Activated CD8-positive, alpha-beta T cell treated with anti-CD3 and anti-CD28 coated beads for 36 hours (primary cell): ENCODE measurements at regions not wholly inside any gene's neighbourhood (a gene's known extent, or its start where the extent isn't known, plus 50 kb on each side); places are given as distances from the start of the nearest gene placed in this dataset.

ENCODE experiments used
- ATAC-seq: fragments of 200-7000 bp; cut with Tn5 transposase; one replicate; pipeline ENCODE4 v1.10.0; 2021; ENCODE audit warnings: mild to moderate bottlenecking, moderate library complexity
- CTCF ChIA-PET: fragments of 350-600 bp; sonication (Branson Sonifier 250); formaldehyde crosslinking; loops from one replicate; lab custom pipeline; 2021; ENCODE audit warnings: antibody characterized with exemption; lab: Charles Lee
- POLR2A ChIA-PET: fragments of 350-600 bp; sonication (Branson Sonifier 250); formaldehyde crosslinking; loops from one replicate; lab custom pipeline; 2021; ENCODE audit warnings: antibody characterized with exemption; lab: Charles Lee
- DNase-seq: peaks from one replicate; pipeline ENCODE4 v3.0.0-alpha.2; 2020
- H3K27ac Mint-ChIP-seq: one replicate; pipeline ENCODE4 v1.8.0; 2021; ENCODE audit warnings: mild to moderate bottlenecking, mixed read lengths
- H3K27me3 Mint-ChIP-seq: one replicate; pipeline ENCODE4 v1.8.0; 2021; ENCODE audit warnings: mixed read lengths
- H3K36me3 Mint-ChIP-seq: one replicate; pipeline ENCODE4 v1.8.0; 2021; ENCODE audit warnings: low read depth, mixed read lengths
- H3K4me1 Mint-ChIP-seq: one replicate; pipeline ENCODE4 v1.8.0; 2021; ENCODE audit warnings: low read depth, mixed read lengths
- H3K4me3 Mint-ChIP-seq: one replicate; pipeline ENCODE4 v1.8.0; 2021; ENCODE audit warnings: mild to moderate bottlenecking, moderate library complexity, mixed read lengths
- H3K9me3 Mint-ChIP-seq: one replicate; pipeline ENCODE4 v1.8.0; 2021; ENCODE audit warnings: mixed read lengths
- intact Hi-C: fragments of 100-400 bp; cut with micrococcal nuclease; formaldehyde crosslinking; loops from one replicate; pipeline ENCODE4 v1.10.0; 2022
- TF ChIP-seq, protein P1 (sequence below): fragments of 200-600 bp; IDR thresholded peaks from one replicate; pipeline ENCODE4 v1.8.0; 2022; ENCODE audit warnings: antibody characterized with exemption, mild to moderate bottlenecking

DNA sequence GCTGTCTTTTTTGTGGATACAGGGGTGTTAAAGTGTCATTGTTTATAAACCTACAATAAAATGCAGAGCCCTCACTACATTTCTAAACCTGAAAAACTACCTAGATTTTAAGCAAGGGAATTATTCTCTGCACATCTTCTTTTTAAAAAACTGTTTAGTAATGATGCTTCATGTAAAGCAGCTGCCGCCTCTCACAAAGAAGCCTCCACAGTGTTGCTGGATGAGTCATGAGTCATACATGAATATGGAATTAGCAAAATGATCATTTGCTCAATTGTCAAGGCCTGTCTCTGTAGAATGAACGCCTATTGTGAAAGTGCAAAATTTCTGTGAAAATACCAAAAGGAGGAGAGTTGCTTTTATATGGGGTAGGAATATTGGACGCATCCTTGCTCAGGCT, 259.5 kb upstream of the CHRM3 start:
- H3K27me3 Mint-ChIP-seq = no peaks in the 10 kb centered on the region
- TF ChIP-seq, protein P1, sequence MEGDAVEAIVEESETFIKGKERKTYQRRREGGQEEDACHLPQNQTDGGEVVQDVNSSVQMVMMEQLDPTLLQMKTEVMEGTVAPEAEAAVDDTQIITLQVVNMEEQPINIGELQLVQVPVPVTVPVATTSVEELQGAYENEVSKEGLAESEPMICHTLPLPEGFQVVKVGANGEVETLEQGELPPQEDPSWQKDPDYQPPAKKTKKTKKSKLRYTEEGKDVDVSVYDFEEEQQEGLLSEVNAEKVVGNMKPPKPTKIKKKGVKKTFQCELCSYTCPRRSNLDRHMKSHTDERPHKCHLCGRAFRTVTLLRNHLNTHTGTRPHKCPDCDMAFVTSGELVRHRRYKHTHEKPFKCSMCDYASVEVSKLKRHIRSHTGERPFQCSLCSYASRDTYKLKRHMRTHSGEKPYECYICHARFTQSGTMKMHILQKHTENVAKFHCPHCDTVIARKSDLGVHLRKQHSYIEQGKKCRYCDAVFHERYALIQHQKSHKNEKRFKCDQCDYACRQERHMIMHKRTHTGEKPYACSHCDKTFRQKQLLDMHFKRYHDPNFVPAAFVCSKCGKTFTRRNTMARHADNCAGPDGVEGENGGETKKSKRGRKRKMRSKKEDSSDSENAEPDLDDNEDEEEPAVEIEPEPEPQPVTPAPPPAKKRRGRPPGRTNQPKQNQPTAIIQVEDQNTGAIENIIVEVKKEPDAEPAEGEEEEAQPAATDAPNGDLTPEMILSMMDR = no peak
- DNase-seq (no peak), ATAC-seq (no peak)
- intact Hi-C loops = no loop called here
- POLR2A ChIA-PET = no interaction called here
- no peaks in the 10 kb centered on the region for H3K4me1 Mint-ChIP-seq
- no peak overlapping the region for H3K27ac Mint-ChIP-seq
- CTCF ChIA-PET = no interaction called here
- H3K9me3 Mint-ChIP-seq = no peaks in the 10 kb centered on the region
- no peak overlapping the region for H3K4me3 Mint-ChIP-seq
- H3K36me3 Mint-ChIP-seq = no peaks in the 10 kb centered on the region

DNA sequence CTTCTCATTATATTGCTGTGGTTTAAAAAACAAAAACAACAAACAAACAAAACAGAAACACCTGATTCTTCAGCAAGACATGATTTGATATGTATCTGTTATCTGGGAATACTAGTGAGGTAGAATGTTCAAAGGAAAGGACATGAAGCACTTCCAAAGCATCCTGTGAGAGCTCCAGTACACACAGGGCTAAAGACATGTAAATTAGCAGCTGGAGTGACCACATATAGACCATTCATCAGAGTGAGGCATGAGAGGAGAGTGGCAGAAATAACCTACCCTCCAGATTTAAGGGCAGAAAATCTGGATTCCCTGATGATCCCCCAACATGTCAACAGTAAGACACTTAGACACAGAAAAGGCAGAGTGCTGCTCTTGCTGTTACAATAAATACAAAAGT, 260.5 kb upstream of the CHRM3 start:
- no peaks in the 10 kb centered on the region for H3K36me3 Mint-ChIP-seq
- POLR2A ChIA-PET = no interaction called here
- DNase-seq = no peak
- no peak for ATAC-seq
- intact Hi-C loops = no loop called here
- TF ChIP-seq, protein P1 = no peak
- no peaks in the 10 kb centered on the region for H3K27me3 Mint-ChIP-seq
- no peaks in the 10 kb centered on the region for H3K4me1 Mint-ChIP-seq
- H3K27ac Mint-ChIP-seq = no peak overlapping the region
- no peak overlapping the region for H3K4me3 Mint-ChIP-seq
- H3K9me3 Mint-ChIP-seq = no peaks in the 10 kb centered on the region
- CTCF ChIA-PET = no interaction called here

DNA sequence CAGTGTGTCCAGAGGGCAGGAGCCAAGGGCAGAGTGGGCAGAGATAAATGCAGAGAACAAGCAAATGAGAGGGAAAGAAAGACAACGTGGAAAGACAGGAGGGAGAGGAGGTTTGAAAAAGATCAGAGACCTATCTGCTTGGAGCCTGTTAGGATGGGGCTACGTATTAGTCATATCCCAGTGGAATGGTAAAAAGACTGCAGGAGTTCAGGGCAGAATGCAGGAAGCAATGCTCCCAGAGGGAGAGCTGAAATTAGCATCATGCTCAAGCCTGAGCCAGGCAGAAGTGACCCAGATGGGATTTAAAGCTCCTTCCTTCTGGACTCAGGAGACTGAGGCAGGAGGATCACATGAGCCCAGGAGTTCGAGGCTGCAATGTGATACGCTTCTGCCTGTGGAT, 261.3 kb upstream of the CHRM3 start:
- H3K9me3 Mint-ChIP-seq = no peaks in the 10 kb centered on the region
- H3K36me3 Mint-ChIP-seq = no peaks in the 10 kb centered on the region
- H3K4me3 Mint-ChIP-seq = no peak overlapping the region
- H3K4me1 Mint-ChIP-seq = no peaks in the 10 kb centered on the region
- intact Hi-C loops = no loop called here
- no peak overlapping the region for H3K27ac Mint-ChIP-seq
- H3K27me3 Mint-ChIP-seq = no peaks in the 10 kb centered on the region
- ChIA-PET POLR2A (no interaction called here), CTCF (no interaction called here)
- ATAC-seq = no peak
- no peak for DNase-seq
- TF ChIP-seq, protein P1 = no peak

DNA sequence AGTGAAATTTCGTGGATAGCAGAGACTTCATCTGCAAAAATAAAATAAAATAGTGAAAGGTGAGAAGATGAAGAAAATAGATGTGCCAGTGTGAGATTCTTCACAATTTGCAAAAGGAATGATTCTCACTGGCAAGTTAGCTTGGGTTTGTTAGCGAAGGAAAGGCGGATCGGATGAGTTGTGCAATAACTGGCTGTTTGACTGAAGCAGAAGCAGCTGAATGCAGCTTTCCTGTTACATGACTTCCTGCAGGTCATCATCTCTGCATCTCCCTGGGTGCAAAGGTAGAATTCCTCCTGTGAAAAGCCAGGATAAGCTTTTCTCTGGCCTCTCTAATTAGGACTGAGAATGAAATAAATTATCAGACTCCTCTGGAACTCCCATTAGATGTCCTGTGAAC, 263.1 kb upstream of the CHRM3 start:
- Mint-ChIP-seq H3K36me3 (no peaks in the 10 kb centered on the region), H3K9me3 (no peaks in the 10 kb centered on the region), H3K4me1 (no peaks in the 10 kb centered on the region), H3K27ac (no peak overlapping the region), H3K27me3 (no peaks in the 10 kb centered on the region), H3K4me3 (no peak overlapping the region)
- DNase-seq (no peak), ATAC-seq (no peak)
- TF ChIP-seq, protein P1 = no peak
- intact Hi-C loops = no loop called here
- ChIA-PET POLR2A (no interaction called here), CTCF (no interaction called here)

DNA sequence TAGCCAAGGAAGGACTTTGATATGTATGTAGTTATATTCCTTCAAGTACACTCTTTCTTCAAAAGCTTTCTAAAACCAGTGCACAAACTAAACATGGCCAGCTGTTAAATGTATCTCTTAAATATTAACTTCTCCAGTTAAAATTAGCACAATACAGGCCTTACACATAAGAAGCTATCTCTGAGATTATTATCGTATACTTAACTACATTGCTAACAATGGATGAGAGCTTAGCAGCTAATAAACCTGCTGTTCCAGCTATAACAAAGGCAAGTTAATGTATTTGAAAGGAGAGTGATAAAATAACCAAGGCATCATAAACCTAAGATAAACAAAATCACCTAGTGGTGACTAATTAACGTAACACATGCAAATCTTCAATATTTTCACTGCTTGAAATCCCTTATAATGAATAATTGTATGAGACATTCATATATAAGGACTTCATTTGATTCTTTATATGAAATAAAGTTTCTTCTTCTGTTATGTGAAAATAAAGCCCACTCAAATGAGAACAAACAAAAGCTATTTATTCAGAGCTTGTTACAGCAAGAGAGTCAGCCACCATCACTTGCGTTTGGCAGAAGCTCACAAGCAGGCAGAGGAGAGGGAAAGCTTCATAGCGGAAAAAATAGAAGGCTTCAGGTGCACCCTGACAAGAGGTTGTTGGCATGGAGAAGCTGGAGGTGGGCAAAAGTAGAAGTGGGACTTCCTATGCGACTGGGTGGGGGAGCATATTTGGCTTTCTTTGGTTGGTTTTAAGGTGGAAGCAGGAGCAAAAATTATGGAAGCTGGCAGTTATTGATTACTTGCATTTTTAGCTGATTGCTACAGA, 274.1 kb upstream of the CHRM3 start:
- Mint-ChIP-seq H3K4me1 (no peaks in the 10 kb centered on the region), H3K27ac (no peak overlapping the region), H3K9me3 (no peaks in the 10 kb centered on the region), H3K27me3 (no peaks in the 10 kb centered on the region), H3K36me3 (no peaks in the 10 kb centered on the region), H3K4me3 (no peak overlapping the region)
- ATAC-seq (no peak), DNase-seq (no peak)
- intact Hi-C loops = no loop called here
- POLR2A ChIA-PET = no interaction called here
- TF ChIP-seq, protein P1 = no peak
- CTCF ChIA-PET = no interaction called here
